SIG-M5 treated with dmso at 0.1 percent for 504 hours (cell line): ENCODE measurements at regions not wholly inside any gene's neighbourhood (a gene's known extent, or its start where the extent isn't known, plus 50 kb on each side); places are given as distances from the start of the nearest gene placed in this dataset.
"Not testable (repeated sequence)": the region's sequence is repeated elsewhere in the genome, so short reads cannot be mapped to it uniquely, and the experiment has no call there.

ENCODE experiments used
- DNase-seq: peaks from one replicate; lab custom pipeline; 2025; ENCODE audit not compliant: unreplicated experiment; lab: John Stamatoyannopoulos, UW

- no peak for DNase-seq
Observed at GRCh38 chr2:13791019-13791547, 841.4 kb upstream of the LRATD1 start.

GRCh38 chr2:13806539-13806938, 826.0 kb upstream of the LRATD1 start:
- no peak for DNase-seq

DNA sequence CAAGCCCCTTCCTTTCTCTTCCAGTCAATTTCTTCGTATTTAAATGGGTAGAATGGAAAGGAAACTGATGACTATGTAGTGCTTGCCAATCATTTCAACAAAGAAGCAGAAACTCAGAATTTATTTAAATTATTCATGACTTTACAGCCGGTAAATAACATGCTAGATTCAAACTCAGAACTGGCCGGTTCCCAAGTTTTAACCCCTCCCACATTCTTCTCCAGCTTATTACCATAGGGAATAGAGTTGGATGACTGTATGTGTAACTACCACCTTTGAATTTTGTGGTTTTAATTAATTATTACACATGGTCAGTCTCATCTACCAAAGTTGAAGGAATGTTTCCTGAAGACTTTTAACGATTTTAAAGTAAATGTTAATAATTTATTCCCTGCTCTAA, 819.3 kb upstream of the LRATD1 start:
- no peak for DNase-seq

DNA sequence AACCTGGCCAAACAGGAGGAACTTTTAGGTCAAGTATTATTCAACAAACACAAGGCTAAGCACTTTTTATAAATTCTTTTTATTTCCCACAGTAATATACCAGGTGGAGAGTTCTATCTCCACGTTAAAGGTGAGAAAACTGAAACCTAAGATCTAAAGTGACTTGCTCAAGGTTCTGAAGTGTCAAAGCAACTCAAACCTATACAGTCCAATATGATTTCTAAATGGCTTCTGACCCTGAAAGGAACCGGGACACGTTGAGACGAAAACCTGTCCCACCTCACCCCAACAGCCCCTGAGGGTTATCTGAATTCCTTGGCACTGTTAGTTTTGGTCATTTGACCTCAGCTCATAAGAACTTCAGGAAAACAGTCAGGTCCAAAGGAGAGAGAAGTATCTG, 814.5 kb upstream of the LRATD1 start:
- no peak for DNase-seq

- DNase-seq: no peak
Observed at GRCh38 chr2:13819896-13820295, 812.6 kb upstream of the LRATD1 start.

- DNase-seq: no peak
Observed at GRCh38 chr2:13821255-13821880, 811.1 kb upstream of the LRATD1 start.

DNA sequence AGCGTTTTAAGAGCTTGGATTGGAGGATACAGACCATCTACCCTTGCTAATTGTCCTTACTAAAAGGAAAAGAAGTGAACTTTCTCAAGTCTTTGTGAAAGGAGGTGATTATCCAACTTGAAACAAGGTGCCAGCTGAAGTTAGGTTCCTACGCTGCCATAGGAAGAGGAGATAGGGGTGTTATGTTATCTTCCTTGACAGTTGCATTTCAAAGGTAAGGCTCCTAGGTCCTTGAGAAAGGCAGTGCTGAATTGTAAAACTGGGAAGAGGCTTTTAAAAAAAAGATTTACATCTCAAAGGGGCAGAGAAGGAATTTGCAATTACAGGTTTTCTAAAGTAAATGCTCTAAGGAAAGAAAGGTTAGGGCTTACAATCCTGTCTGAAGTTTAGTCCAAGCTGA, 810.2 kb upstream of the LRATD1 start:
- DNase-seq: no peak

GRCh38 chr2:13826314-13826853, 806.1 kb upstream of the LRATD1 start:
- no peak for DNase-seq

DNA sequence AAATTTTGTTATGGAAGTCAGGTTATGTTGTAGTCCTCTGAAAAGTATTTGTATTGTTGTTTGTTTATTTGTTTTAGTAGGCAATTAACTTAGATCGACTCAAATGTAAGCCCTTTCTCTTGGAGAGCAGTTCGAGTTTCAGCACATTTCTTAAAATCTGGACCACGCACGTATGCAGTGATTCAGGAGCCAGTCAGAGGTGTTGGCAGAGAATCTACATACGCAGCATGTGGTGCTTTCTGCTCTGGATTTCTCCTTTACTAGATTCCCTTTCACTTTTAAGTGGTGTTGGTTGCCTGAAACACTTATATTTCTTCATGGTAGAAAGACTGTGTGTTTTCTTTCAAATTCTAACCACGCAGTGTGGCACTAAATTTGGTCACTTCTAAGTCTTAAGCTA, 773.9 kb upstream of the LRATD1 start:
- no peak for DNase-seq

- DNase-seq: not testable (repeated sequence)
Observed at GRCh38 chr2:13868275-13868674, 764.2 kb upstream of the LRATD1 start.

DNA sequence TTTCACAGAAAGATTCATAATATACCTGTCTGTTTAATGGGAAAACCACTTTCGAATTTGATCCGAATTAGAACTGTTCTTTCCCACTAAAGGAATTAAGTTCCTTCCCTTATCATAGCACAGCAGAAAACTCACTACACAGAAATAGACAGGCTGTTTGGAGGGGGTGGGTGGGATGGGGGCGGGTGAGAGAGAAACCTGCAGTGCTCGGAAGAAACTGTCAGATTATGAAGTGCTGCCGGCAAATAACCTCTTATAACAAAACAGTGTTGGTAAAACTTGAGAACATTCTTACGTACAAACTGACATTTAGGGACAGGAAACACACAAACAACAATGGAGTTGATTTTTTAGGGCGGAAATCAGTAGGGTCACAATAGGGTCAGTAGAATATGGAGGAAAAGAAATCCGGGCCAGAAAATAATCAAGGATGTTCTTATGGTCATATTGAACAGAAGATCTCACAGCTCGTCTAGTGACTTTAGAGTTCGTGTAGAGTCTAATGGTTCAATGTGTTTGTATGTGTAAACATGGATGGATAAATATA, 756.0 kb upstream of the LRATD1 start:
- DNase-seq: no peak

DNA sequence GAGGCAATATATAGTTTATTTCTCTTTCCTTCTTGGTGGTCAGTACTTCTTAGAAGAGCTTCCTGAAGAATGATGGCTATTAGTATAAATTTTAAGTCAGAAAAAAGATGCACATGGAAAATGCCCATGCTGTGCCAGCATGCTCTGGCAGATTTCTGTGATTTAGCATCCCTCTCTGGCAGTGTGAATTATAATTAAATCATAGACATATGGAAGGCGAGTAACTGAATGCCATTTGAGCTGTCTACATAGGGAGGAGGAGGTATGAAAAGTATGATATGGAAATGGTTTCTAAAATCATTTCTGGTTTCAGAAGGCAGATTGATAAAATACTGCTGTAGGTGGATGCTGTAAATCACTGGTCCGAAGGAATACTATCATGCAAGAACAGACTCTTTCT, 754.9 kb upstream of the LRATD1 start:
- DNase-seq: no peak

DNA sequence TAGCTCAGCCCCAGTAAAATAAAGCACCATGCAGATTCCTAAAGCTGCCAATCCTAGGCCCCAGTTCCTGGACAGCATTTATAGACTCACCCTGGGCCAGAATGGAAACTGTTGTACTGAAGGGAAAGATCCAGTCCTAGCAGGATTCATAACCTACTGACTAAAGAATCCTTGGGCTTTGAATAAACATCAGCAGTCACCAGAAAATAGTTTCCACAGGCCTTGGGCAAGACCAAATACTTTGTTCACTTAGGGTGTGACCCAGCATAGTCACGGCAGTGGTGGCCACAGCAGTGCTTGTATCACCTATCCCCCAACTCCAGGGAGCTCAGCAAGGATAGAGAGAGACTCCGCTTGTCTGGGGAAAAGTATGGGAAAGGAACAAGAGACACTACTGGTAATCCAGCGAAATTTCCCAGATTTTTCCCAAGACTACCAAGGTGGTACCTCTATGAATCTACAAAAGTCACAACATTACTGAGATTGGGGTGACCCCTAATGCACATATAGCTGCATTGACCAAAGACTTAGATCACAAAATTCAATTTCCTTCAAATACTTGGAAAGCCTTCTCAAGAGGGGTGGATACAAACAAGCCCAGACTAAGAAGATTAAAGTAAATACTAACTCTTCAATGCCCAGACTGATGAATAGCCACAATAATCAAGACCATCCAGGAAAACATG, 748.1 kb upstream of the LRATD1 start:
- DNase-seq: no peak

DNA sequence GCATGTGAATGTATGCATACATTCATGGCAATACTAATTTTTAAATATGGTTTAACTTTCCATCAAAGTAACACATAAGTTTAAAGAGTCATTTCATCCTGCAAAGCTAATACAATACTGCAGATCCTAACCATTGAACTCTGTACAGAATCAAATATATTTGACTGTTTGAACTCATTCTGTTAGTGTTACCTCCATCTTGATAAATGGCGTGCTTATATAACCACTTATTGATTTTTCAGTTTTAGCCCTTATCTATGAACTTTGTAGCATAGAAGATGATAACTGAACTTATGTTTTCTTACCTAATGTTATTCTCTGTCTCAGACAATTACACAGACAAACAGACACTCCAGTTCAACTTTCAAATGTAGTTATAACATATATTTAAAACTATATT, 731.0 kb upstream of the LRATD1 start:
- DNase-seq: no peak

DNA sequence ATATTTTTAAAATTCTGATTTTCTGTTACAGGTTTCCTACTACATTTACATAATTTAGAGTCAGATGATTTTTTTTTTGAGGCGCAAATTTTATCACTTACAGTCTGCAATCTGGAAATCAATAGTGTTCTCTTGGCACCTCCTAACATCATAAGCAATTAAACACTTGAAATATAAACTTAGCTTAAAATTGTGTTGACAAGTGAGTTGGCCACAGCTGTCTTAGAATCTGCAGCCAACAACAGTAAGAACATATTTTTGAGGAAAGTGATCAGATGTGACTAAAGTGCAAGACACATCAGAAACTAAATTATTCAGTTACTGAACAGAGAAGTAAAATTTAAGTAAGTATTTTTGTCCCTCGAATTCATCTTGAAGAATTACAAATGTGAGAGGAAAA, 726.7 kb upstream of the LRATD1 start:
- DNase-seq: no peak

DNA sequence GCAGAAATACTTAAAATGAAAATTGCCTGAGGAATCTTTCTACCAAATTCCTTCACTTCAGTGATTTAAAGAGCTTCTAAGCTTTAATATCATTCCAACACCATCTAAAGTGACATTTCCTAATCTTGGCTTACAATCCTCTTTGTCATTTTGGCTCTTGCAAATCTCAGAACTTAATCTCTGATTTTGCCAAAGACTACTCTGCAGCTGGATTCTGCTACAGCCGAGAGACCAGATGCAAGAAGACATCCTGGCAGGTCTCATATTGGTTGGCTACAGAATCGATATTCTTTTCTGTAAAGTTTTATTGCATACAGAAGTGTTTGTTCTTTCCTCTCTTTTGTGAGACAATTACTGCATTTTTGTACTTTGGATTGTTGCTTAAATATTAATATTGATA, 716.5 kb upstream of the LRATD1 start:
- no peak for DNase-seq

DNA sequence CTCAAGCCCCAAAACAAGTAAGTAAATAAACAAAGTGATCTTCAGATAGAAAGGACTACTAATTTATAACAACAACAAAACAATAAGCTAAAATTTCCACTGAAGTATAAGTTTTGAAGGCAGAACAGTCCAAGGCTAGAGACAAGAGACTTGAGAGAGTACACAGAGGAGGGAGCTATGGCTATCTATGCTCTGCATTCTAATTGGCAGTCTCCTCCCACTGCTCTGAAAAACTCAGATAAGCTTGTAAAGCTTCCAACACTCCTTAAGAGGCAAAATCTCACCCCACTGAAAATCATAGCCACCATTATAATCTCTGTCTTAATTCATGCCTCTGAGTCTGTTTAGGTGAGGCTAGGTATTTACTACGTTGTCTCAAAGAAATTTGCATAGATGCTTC, 714.6 kb upstream of the LRATD1 start:
- no peak for DNase-seq

DNA sequence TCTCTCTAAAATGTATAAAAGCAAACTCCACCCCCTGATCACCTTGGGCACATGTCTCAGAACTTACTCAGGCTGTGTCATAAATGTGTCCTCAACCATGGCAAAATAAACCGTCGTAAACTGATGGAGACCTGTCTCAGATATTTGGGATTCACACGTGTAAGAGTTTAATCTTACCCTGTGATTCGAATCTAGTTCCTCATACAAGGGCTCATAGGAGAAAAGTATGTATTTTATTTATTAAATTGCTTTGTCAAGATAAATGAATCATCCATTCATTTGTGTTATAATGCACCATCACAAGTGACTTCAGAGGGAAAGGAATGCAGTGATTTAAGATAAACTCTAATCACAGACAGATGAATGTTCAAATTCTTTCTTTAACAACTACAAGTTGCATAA, 712.5 kb upstream of the LRATD1 start:
- no peak for DNase-seq

DNA sequence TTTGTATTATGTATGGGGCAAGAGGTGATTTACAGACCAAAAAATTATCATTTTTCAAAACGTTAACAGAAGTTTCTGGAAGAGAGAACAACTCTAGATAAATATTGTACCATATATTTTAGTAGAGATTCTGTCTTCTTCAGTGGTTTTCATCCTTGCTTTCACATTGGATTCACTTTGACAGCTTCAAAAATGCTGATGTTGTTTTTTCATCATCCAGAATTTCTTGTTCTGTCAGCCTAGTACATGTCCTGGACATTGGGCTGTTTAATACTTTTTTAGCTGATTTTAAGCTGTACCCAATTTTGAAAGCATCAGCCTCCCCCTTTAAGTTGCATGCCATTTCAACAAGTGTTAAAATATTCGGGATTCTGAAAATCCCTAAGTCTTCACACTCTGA, 711.3 kb upstream of the LRATD1 start:
- no peak for DNase-seq

GRCh38 chr2:13923823-13924222, 708.7 kb upstream of the LRATD1 start:
- DNase-seq: no peak

DNA sequence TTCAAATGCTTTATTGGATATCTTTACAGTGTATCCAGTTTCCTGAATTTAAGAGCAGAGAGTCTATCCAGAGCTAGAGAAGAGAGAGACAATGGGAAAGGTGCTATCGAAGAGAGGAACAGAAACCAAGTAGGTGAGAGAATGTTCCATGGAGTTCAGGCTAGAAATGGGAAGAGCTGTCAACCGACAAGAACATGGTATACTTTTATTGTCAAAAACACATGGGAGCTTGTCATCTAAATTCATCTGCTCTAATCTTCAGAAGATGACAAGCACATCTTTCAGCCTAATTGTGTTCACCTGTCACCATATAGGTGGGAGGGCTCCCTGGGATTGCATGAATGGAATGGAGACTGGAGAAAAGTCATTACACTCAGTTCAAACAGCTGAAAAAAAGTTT, 690.4 kb upstream of the LRATD1 start:
- no peak for DNase-seq

- DNase-seq: no peak
Observed at GRCh38 chr2:13950761-13951160, 681.8 kb upstream of the LRATD1 start.
